ENCODE measurements at regions not wholly inside any gene's neighbourhood (a gene's known extent, or its start where the extent isn't known, plus 50 kb on each side); places are given as distances from the start of the nearest gene placed in this dataset.
"Not testable (repeated sequence)": the region's sequence is repeated elsewhere in the genome, so short reads cannot be mapped to it uniquely, and the experiment has no call there.

DNA sequence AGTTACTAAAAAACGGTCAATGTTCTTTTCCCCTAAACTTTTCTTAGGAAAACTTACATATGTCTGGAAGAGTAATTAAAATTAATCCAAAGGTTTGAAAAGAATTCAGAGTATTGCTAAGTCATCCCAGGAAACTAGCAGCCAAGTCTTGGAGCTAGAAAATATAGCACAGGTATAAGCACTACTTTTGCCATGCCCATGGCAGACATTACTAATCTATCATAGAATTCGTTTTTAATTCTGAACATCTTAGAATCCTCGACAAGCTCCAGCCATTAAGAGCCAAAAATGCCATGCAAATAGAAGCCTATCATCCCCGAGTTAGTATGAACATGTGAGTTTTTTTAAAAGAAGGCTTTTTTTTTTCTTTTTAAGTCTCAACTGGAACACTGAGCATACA lies 395.0 kb downstream of the ZEB2 start:
- no peak for DNase-seq (ENCODE audit: low spot score)

DNA sequence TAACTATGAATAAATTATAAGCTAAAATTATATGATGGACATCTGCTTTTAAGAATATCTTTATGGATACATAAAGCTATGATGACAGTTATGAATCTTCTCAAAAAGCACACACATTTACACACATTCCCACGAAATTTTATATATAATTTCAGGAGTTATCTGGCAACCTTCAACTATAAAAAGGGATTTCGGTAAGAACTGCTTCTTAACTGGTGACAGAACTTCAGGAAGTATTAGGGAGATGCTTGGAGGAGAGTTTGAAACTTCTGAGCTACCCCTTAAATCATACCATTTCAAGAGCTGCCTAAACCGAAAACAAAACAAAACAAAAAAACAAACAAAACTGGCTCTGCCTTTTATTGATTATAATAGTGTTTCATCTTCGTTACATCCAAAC lies 399.4 kb downstream of the ZEB2 start:
- DNase-seq (ENCODE audit: low spot score), result no peak

DNA sequence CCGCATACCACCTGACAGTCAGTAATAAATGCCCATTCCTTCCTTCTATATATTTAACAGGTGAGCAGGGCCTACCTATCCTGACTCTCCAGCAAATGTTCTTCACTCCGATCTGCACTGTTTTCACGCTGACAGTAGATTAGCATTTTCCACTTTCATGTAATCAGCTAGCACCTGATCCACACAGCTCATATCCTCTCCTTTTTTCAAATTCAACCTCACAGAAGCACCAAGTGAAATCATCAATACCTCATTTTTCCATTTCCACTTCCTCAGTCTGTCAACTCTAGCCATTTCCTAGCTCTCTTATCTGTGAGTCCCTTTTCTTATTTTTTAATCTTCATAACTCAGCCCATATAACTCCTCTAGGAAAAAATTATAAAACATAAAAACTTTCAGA lies 402.8 kb downstream of the ZEB2 start:
- DNase-seq (ENCODE audit: low spot score), result no peak

DNA sequence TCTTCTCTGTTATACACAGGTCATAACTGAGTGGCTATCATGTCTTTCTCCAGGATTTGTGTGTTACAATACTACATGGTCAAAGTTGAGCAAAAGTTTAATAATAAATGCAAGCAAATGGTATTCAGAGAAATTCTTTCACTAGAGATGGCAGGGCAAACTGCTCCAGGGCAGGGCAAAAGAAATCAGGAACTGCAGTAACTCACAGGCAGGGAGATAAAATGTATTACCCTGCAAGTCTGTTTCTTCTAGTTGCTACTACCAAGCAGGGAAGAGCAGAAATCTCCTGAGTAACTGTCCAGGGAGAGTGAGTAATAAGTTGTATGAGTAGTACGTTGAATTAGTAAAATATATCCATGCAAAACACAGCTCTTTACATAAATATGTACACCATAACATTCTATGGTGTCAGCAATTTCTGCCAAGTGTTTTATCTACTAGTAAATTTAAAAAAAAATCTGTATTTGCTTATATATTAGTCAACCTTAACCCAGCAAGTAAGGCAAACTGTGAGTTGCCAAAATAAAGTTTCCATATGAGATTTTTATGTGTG lies 404.1 kb downstream of the ZEB2 start:
- no peak for DNase-seq (ENCODE audit: low spot score)

DNA sequence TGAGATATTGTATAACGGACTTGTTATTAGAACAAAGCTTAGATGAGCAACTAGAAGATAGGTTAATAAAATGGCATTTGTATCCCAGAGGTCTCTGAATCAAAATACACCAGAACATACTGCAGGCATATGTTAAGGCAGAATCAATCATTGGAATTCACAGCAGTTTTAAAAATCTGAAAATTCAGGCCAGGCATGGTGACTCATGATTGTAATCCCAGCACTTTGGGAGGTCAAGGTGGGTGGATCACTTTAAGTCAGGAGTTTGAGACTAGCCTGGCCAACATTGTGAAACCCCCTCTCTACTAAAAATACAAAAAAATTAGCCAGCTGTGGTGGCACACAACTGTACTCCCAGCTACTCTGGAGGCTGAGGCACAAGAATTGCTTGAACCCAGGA lies 405.2 kb downstream of the ZEB2 start:
- no peak for DNase-seq (ENCODE audit: low spot score)

DNA sequence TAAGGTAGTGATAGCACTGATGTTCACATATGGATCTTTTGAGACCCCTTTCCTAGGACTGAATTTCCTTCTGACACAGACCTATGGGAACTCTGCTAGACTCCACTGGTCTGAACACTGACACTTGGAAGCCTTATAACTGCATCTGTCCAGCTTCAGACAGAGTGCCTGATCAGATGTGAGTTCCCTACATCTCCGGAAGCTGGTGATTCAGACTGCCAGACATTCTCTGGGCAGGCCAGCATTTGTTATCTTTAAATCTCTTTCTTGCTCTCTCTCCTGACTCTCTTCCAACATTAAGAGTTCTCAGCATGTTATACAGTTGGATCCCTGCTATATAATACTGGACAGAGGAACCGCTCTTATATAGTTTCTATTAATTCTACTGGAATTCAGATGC lies 408.5 kb downstream of the ZEB2 start:
- no peak for DNase-seq (ENCODE audit: low spot score)

DNA sequence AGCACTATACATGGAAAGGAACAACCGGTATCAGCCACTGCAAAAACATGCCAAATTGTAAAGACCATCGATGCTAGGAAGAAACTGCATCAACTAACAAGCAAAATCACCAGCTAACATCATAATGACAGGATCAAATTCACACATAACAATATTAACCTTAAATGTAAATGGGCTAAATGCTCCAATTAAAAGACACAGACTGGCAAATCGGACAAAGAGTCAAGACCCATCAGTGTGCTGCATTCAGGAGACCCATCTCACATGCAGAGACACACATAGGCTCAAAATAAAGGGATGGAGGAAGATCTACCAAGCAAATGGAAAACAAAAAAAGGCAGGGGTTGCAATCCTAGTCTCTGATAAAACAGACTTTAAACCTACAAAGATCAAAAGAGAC lies 413.8 kb downstream of the ZEB2 start:
- not testable (repeated sequence) for DNase-seq (ENCODE audit: low spot score)

DNA sequence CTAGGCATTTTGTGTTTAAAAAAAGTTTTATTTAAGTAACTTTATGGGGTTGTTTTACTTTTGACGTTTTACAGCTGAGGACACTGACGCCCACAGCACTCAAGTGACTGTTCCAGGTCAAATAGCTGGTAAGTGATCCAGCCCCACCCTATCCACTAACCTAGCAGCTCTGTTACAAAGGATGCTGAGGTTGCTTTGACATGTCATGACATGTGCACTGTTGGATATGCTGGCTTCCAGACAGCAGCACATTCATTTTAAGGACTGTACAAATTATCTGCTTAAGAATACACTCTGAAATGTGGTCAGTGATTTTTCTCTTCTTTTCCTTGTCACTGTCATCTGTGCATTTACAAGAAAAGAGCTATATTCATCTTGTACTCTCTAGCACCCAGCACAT lies 417.5 kb downstream of the ZEB2 start:
- no peak for DNase-seq (ENCODE audit: low spot score)

DNA sequence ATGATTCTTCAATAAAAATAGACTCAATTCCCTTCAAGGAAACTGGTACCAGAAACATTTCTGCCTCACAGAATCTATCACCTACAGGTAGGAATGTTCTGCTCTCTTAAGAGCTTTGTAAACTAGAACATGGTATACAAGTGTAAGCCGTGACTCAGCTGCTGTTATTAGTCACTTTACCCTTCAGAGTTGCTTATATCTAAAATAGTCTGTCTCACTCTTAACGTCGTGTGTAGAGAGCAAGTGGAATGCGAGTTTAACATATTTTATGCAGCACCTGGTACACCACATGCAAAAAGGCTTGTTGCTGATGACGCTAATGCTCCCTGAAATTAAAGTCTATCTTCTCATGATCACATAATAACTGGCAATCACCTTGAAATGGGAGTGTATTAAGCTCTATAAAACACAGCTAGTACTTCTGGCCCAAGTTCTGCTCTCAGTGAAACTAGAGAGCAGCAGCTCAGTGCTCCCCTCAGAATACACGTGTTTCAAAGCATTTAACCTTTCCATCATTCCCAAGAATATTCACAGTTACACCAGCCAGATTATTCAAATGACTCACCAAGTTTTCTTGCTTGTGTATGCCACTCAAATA lies 420.0 kb downstream of the ZEB2 start:
- no peak for DNase-seq (ENCODE audit: low spot score)

DNA sequence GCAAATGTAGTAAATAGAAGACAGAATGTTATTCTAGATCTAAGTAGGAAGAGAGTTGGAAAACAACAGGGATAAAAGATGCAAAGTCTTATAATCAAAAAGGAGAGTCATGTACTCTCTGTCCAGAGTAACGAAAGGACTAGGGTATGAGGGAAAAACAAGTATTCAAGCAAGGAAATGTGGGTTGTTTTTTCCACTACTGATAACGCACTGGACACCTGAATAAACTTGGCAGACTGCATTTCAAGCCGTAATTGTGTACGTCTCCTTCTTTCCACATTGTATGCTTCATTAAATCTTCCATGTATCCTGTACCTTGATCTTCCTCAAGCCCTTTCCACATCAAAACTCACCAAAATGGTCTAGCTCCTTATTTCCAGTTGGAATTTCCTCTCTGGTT lies 420.6 kb downstream of the ZEB2 start:
- DNase-seq (ENCODE audit: low spot score), result no peak

DNA sequence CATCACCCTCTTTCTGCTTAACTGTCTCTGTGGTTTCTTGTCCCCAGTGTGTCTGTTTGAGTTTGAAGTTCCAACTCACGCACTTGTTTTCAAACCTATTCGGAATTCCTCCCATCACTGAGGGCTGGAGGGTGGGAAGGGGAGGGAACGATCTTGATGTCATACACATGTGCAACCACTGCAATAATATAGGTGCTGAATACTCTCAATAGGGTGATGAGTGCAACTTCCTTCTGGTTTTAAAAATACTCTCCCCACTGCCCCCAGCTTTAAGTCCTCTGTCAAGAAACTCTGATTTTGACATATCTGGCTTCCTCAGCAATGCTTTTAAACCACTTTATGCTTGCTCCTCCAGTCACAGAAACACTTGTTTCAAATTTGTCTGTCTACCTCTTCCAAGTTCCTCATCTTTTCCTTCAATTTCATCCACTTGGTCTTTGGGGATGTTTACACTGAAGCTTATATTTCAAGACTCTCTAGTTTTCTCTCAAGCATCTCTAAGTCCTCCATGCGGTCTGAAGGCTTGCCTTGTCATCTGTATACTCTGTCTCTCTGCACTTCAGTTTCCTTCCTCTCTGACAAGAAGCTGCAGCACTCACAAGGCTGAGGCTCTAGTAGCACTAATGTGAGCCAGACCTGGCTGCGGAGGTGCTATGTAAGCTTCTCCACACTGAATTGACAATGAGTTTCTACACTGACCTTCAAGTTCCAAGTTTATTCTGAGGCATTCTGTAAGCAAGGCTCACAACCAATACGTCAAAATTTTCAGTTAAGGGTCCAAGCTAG lies 422.3 kb downstream of the ZEB2 start:
- no peak for DNase-seq (ENCODE audit: low spot score)

DNA sequence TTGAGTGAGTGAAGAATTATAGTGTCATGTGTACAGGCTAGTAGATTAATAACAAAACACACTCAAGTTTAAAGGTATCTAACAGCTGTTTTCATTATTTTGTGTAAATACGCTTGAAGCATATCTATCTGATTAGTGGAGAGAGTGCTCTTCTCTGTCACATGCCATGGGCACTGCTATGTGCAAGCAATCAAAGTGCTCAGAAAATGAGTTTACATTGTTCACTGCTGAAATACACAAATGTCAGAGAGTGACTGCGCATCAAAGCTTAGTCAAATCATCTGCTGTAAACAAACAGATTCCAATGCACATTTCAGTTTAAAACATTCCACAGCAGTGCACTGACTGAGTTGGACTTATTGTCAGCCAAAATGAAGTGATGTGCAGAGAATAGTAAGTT lies 423.4 kb downstream of the ZEB2 start:
- DNase-seq (ENCODE audit: low spot score), result no peak

DNA sequence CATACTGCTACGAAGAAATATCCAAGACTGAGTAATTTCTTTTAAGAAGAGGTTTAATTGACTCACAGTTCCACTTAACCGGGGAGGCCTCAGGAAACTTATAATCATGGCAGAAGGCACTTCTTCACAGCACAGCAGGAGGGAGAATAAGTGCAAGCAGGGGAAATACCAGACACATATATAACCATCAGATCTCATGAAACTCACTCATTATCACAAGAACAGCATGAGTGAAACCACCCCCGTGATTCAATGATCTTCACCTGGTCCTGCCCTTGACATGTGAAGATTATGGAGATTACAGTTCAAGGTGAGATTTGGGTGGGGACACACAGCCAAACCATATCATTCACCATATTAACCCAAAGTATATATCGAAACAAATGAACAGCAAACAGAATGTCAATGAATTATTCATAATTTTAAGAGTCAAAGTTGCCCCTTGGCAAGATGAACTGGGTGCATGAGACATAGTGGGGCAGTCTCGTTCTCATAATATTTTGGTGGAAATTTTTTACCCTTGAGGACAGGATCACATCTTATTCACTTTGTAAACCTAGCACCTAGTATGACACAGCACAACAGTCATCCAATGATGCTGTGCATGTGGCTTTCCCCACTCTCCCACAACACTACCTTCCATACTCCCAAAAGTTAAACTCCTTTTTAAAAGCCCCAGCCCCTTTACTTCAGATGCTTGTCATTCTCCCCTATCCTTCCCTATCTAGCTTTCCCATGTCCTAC lies 425.3 kb downstream of the ZEB2 start:
- DNase-seq (ENCODE audit: low spot score), result no peak

DNA sequence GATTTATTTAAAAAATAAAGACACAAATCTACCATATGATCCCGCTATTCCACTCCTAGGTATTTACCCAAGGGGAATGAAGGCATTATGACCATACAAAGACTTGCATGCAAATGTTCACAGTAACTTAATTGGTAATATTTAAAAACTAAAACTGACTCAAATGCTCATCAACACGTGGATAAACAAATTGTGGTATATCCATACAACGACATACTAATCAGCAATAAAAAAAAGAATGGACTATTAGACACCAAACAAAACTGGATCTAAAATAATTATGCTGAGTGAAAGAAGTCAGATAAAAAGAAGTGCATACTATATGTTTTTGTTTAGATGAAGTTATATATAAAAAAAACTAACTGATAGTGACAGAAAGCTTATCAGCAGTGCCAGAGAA lies 428.3 kb downstream of the ZEB2 start:
- DNase-seq (ENCODE audit: low spot score), result no peak

DNA sequence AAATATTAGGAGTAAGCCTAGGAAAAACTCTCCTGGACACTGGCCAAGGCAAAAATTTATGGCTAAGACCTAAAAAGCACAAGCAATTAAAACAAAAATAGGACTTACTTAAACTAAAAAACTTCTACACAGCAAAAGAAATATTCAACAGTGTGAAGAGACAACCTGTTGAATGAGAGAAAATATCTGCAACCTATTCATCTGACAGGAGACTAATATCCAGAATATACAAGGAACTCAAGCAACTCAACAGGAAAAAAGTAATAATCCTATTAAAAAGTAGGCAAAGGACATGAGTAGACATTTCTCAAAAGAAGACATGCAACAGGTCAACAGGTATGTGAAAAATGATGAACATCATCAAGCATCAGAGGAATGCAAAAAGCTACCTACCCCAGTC lies 431.1 kb downstream of the ZEB2 start:
- no peak for DNase-seq (ENCODE audit: low spot score)

DNA sequence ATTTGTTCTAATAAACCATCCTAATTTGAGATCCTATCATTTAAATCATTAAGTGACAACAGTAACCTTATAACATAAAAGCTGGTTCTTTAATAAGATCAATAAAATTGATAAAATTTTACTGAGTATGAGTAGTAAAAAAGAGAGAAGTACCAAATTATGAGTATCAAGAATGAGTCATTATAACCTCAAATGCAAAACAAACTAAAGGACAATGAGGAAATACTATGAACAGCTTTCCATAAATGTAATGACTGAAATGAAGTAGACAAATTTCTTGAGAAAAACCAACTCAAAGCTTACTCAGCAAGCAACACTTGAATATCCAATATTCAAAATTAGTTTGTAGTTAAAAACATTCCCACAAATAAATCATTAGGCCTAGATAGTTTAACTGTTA lies 433.0 kb downstream of the ZEB2 start:
- DNase-seq (ENCODE audit: low spot score), result no peak

DNA sequence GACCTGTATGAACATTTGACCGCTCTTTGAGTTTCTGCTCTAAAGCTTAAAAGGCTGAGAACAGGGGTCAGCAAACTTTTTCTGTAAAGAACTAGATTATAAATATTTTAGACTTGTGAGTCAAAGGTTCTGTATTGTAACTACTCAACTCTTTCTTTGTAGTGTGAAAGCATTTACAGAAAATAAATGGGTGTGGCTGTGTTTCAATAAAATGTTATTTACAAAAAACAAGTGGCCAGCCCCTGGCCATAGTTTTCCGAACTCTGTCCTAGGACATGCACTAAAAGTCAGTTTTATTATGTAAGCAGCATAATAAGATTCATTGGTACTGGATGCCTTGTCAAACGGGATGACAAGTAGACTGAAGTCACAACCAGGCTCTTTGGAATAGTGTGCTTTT lies 434.9 kb downstream of the ZEB2 start:
- no peak for DNase-seq (ENCODE audit: low spot score)

DNA sequence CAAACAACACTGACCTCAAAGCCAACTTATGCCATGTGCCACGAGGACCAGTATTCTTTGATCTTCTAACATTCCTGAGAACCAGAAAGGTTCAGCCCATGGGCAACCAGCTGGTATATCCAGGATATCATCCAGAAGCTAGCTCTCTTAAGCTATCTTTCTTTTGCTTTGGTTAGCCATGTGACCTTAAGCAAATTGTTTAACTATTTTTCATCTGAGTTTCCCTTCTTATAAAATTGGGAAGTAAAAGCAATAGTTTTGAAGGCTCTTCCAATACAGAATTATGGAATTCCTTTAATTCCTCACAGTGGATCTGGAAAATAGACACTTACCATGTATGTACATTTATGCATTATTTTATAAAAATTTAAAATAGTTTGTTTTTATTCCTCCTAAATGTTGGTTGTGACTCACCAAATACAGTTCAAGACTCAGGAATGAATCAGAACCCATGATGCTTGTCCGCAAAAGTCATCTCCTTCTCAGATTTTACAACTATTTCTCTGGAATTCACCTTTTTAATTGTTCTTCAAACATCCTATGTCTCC lies 435.7 kb downstream of the ZEB2 start:
- DNase-seq (ENCODE audit: low spot score), result no peak

DNA sequence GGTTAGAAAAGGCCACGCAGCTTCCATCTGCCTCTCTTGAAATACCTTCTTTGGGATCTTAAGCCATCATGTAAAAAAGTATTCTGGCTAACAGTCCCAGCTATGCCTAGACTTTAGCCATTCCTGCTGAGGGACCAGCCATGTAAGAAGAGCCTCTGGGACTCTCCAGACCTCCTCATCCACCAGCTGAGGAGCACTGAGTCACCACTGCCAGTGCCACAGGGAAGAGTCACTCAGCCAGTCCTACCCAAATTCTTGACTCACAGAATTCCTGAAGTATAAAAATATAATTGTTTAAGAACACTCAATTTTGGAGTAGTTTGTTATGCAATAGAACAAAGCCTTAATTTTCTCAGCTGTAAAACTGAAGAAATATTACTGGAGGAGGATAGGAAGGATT lies 436.7 kb downstream of the ZEB2 start:
- no peak for DNase-seq (ENCODE audit: low spot score)

DNA sequence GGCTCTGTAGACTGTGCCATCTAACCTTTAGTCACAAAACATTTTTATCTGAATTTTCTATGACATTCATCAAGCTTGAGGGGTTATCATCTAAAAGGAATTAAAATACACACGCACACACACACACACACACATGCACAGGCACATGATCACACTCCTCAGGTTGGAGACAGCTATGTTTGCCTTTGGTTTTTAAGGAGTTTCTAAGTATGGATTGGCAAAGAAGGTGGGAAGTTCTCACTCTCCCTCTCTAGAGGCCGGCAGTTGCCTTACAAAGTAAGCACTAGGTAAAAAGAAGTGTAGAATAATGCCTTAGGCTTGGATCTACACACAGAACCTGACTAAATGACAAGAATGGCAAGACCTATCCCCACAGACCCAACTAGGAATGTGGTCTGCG lies 437.1 kb downstream of the ZEB2 start:
- DNase-seq (ENCODE audit: low spot score), result no peak

DNA sequence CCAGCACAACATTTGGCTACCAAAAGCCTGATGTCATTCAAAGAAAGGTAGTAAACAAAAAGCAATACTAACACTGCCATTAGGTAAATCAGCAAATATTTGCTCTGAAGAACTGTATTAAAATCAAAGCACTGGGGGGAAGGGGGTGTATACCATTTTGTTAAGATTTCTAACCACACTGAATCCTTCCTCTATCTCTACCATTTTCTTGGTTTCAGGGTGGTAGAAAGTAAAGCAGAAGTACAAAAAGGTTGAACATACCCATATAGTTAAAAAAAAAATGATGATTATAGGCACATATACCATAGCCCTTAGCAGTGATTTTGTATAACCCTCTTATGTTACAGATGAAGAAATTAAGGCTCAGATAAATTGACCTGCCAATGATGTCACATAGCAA lies 437.6 kb downstream of the ZEB2 start:
- no peak for DNase-seq (ENCODE audit: low spot score)

DNA sequence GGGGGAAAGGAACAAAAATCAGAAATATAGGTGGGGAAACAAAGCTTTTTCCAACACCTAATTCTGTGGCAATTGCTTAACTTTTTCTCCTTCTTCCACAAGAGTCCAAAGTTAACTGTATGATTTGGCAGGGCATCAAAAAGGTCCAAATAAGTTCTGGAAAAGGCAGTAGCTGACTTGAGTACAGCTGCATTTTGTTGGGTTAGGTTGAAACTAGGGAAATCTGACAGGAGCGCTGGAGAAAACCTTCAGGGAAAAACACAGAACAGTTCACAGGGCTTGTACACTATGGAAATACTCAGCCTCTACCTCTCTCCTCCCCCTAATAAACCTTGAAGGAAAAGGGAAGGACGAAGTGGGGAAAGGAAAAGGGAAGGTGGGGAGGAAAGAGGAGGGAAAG lies 438.6 kb downstream of the ZEB2 start:
- no peak for DNase-seq (ENCODE audit: low spot score)

DNA sequence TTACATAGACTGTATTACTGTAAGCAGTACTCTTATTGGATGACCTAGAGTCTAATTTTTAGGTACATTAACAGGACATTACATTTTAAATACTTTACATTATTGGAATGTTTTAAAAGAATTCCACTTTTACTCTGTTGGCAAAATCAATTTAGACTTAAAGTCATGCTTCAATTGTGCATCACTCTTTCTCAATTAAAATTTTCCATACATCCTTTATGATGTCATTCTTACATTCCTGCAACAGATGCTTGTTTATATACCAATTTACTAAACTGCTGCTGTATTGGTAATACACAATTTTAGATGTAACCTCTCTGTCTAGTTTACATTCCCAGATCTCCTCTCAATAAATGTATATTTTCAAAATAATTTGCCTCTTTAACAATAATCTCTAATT lies 440.1 kb downstream of the ZEB2 start:
- DNase-seq (ENCODE audit: low spot score), result no peak
